Activated CD8-positive, alpha-beta T cell treated with anti-CD3 and anti-CD28 coated beads for 36 hours (primary cell): ENCODE measurements at regions not wholly inside any gene's neighbourhood (a gene's known extent, or its start where the extent isn't known, plus 50 kb on each side); places are given as distances from the start of the nearest gene placed in this dataset.
"Not testable (repeated sequence)": the region's sequence is repeated elsewhere in the genome, so short reads cannot be mapped to it uniquely, and the experiment has no call there.

ENCODE experiments used
- ATAC-seq: fragments of 200-7000 bp; cut with Tn5 transposase; one replicate; pipeline ENCODE4 v1.10.0; 2021; ENCODE audit warnings: mild to moderate bottlenecking, moderate library complexity
- CTCF ChIA-PET: fragments of 350-600 bp; sonication (Branson Sonifier 250); formaldehyde crosslinking; loops from one replicate; lab custom pipeline; 2021; ENCODE audit warnings: antibody characterized with exemption; lab: Charles Lee
- POLR2A ChIA-PET: fragments of 350-600 bp; sonication (Branson Sonifier 250); formaldehyde crosslinking; loops from one replicate; lab custom pipeline; 2021; ENCODE audit warnings: antibody characterized with exemption; lab: Charles Lee
- DNase-seq: peaks from one replicate; pipeline ENCODE4 v3.0.0-alpha.2; 2020
- H3K27ac Mint-ChIP-seq: one replicate; pipeline ENCODE4 v1.8.0; 2021; ENCODE audit warnings: mild to moderate bottlenecking, mixed read lengths
- H3K27me3 Mint-ChIP-seq: one replicate; pipeline ENCODE4 v1.8.0; 2021; ENCODE audit warnings: mixed read lengths
- H3K36me3 Mint-ChIP-seq: one replicate; pipeline ENCODE4 v1.8.0; 2021; ENCODE audit warnings: low read depth, mixed read lengths
- H3K4me1 Mint-ChIP-seq: one replicate; pipeline ENCODE4 v1.8.0; 2021; ENCODE audit warnings: low read depth, mixed read lengths
- H3K4me3 Mint-ChIP-seq: one replicate; pipeline ENCODE4 v1.8.0; 2021; ENCODE audit warnings: mild to moderate bottlenecking, moderate library complexity, mixed read lengths
- H3K9me3 Mint-ChIP-seq: one replicate; pipeline ENCODE4 v1.8.0; 2021; ENCODE audit warnings: mixed read lengths
- CTCF ChIP-seq: fragments of 200-600 bp; IDR thresholded peaks from one replicate; pipeline ENCODE4 v1.8.0; 2022; ENCODE audit warnings: antibody characterized with exemption, mild to moderate bottlenecking
- intact Hi-C: fragments of 100-400 bp; cut with micrococcal nuclease; formaldehyde crosslinking; loops from one replicate; pipeline ENCODE4 v1.10.0; 2022

- no peaks in the 10 kb centered on the region for H3K36me3 Mint-ChIP-seq
- POLR2A ChIA-PET: no interaction called here
- no peaks in the 10 kb centered on the region for H3K9me3 Mint-ChIP-seq
- DNase-seq (no peak), ATAC-seq (no peak)
- intact Hi-C loops: no loop called here
- no peak for TF ChIP-seq CTCF
- H3K4me1 Mint-ChIP-seq: no peaks in the 10 kb centered on the region
- H3K4me3 Mint-ChIP-seq: no peak overlapping the region
- CTCF ChIA-PET: interaction anchor here (1.1 kb wide), 1 partner anchor 15 kb away, joined by 4 read pairs; no protein-coding TSS in a partner anchor
- no peak overlapping the region for H3K27ac Mint-ChIP-seq
- peaks cover 3% of the 10 kb centered on the region for H3K27me3 Mint-ChIP-seq
Measured at GRCh38 chr7:98760201-98760651, 109.6 kb downstream of the TMEM130 start.

- POLR2A ChIA-PET: no interaction called here
- H3K27ac Mint-ChIP-seq: no peak overlapping the region
- H3K9me3 Mint-ChIP-seq: no peaks in the 10 kb centered on the region
- no peaks in the 10 kb centered on the region for H3K36me3 Mint-ChIP-seq
- DNase-seq: no peak
- no peak overlapping the region for H3K4me3 Mint-ChIP-seq
- intact Hi-C loops: no loop called here
- no peak for TF ChIP-seq CTCF
- no peaks in the 10 kb centered on the region for H3K4me1 Mint-ChIP-seq
- ATAC-seq: no peak
- H3K27me3 Mint-ChIP-seq: peaks cover 3% of the 10 kb centered on the region
- CTCF ChIA-PET: no interaction called here
Measured at GRCh38 chr7:98761225-98761624, 108.6 kb downstream of the TMEM130 start.

GRCh38 chr7:98762620-98763019 lies 107.2 kb downstream of the TMEM130 start:
- peaks cover 2% of the 10 kb centered on the region for H3K27me3 Mint-ChIP-seq
- ATAC-seq (no peak), DNase-seq (no peak)
- H3K27ac Mint-ChIP-seq: no peak overlapping the region
- ChIA-PET CTCF (interaction anchor here (1.0 kb wide), 2 partner anchors 16 to 79 kb away, joined by 3 to 5 read pairs; no protein-coding TSS in a partner anchor), POLR2A (no interaction called here)
- intact Hi-C loops: no loop called here
- no peaks in the 10 kb centered on the region for H3K36me3 Mint-ChIP-seq
- no peak overlapping the region for H3K4me3 Mint-ChIP-seq
- H3K4me1 Mint-ChIP-seq: no peaks in the 10 kb centered on the region
- no peaks in the 10 kb centered on the region for H3K9me3 Mint-ChIP-seq
- no peak for TF ChIP-seq CTCF

- CTCF ChIA-PET: interaction anchor here (1.0 kb wide), 2 partner anchors 17 to 78 kb away, joined by 3 to 5 read pairs; no protein-coding TSS in a partner anchor
- no peak for TF ChIP-seq CTCF
- H3K4me1 Mint-ChIP-seq: no peaks in the 10 kb centered on the region
Measured at GRCh38 chr7:98763441-98763840, 106.4 kb downstream of the TMEM130 start.

GRCh38 chr7:98764946-98765345 lies 104.9 kb downstream of the TMEM130 start:
- ChIA-PET CTCF (interaction anchor here (1.2 kb wide), 1 partner anchor 19 kb away, joined by 4 read pairs; no protein-coding TSS in a partner anchor), POLR2A (interaction anchor here (1.1 kb wide), 1 partner anchor 12 kb away, joined by 3 read pairs; no protein-coding TSS in a partner anchor)
- ATAC-seq (no peak), DNase-seq (no peak)
- intact Hi-C loops: no loop called here
- H3K4me3 Mint-ChIP-seq: no peak overlapping the region
- no peaks in the 10 kb centered on the region for H3K9me3 Mint-ChIP-seq
- H3K27ac Mint-ChIP-seq: no peak overlapping the region
- TF ChIP-seq CTCF: no peak
- H3K4me1 Mint-ChIP-seq: no peaks in the 10 kb centered on the region
- H3K27me3 Mint-ChIP-seq: peaks cover 5% of the 10 kb centered on the region
- H3K36me3 Mint-ChIP-seq: no peaks in the 10 kb centered on the region

More at GRCh38 chr7:98763441-98763840, 106.4 kb downstream of the TMEM130 start:
- Mint-ChIP-seq H3K27ac (no peak overlapping the region), H3K9me3 (no peaks in the 10 kb centered on the region), H3K4me3 (no peak overlapping the region), H3K27me3 (peaks cover 2% of the 10 kb centered on the region), H3K36me3 (no peaks in the 10 kb centered on the region)
- DNase-seq (no peak), ATAC-seq (no peak)
- intact Hi-C loops: no loop called here
- POLR2A ChIA-PET: no interaction called here

- H3K4me1 Mint-ChIP-seq, intact Hi-C loops, ATAC-seq, H3K9me3 Mint-ChIP-seq, H3K27ac Mint-ChIP-seq, H3K27me3 Mint-ChIP-seq, DNase-seq, H3K36me3 Mint-ChIP-seq, H3K4me3 Mint-ChIP-seq: not testable (repeated sequence)
- ChIA-PET CTCF (interaction anchor here (0.9 kb wide), 1 partner anchor 25 kb away, joined by 3 read pairs; no protein-coding TSS in a partner anchor), POLR2A (interaction anchor here (0.6 kb wide), 1 partner anchor 162 kb away, joined by 3 read pairs; no protein-coding TSS in a partner anchor)
Measured at GRCh38 chr7:98770085-98770484, 99.7 kb downstream of the TMEM130 start.
